Tibial nerve (tissue), 4 donors: ENCODE measurements at regions not wholly inside any gene's neighbourhood (a gene's known extent, or its start where the extent isn't known, plus 50 kb on each side); places are given as distances from the start of the nearest gene placed in this dataset.

Experiments
- CTCF ChIP-seq, 5 experiments: fragments of 200-600 bp in 3 of 5; fragments of 450-650 bp in 2 of 5; sonication (generic) in 3 of 5; IDR thresholded peaks; one replicate each; pipeline ENCODE4 v1.5.1; 2016 to 2019; ENCODE audit warnings: antibody characterized with exemption in 5 of 5, mild to moderate bottlenecking in 3 of 5, moderate library complexity in 2 of 5
- EP300 ChIP-seq, 2 donors: sonication (generic); formaldehyde crosslinking; IDR thresholded peaks; one replicate each; pipeline ENCODE4 v1.6.1; 2017; ENCODE audit warnings: antibody characterized with exemption in 2 of 2, mild to moderate bottlenecking in 1 of 2
- POLR2A ChIP-seq, 2 donors: fragments of 450-650 bp; IDR thresholded peaks; one replicate each; pipeline ENCODE4 v1.6.1; 2017; ENCODE audit warnings: antibody characterized with exemption in 2 of 2, mild to moderate bottlenecking in 2 of 2, moderate library complexity in 2 of 2

GRCh38 chr18:67432806-67433205 is 83.7 kb downstream of the DSEL start:
- TF ChIP-seq CTCF (IDR thresholded peaks at IDR 0.05) = no peak
- no peak for TF ChIP-seq EP300 (IDR thresholded peaks at IDR 0.05)
- no peak for TF ChIP-seq POLR2A (IDR thresholded peaks at IDR 0.05)
